HEK293 (cell line): ENCODE measurements at regions not wholly inside any gene's neighbourhood (a gene's known extent, or its start where the extent isn't known, plus 50 kb on each side); places are given as distances from the start of the nearest gene placed in this dataset.

Experiments used
- CTCF ChIA-PET: fragments of 350-600 bp; formaldehyde crosslinking; extraction: SDS; loops from one replicate; lab custom pipeline; 2021; ENCODE audit warnings: antibody characterized with exemption; lab: Yijun Ruan, JAX
- POLR2A ChIA-PET: fragments of 300-600 bp; formaldehyde crosslinking; extraction: SDS; loops from one replicate; lab custom pipeline; 2020; ENCODE audit warnings: antibody characterized with exemption, inconsistent platforms; lab: Yijun Ruan, JAX
- H3K27ac ChIP-seq: fragments of 200-500 bp; sonication (Bioruptor generic); 2 replicates; pipeline ENCODE4 v1.5.1; 2014; ENCODE audit warnings: low read depth, low read length, control low read depth, inconsistent platforms; ENCODE audit errors: extremely low read depth
- H3K36me3 ChIP-seq, 2 experiments: fragments of 200-500 bp in 1 of 2; sonication (Bioruptor generic) in 1 of 2; 1 replicate in 1 of 2; 2 replicates in 1 of 2; pipeline ENCODE4 v1.5.1; 2014 to 2017; ENCODE audit warnings: inconsistent platforms in 2 of 2, low read length in 2 of 2; ENCODE audit not compliant: control insufficient read depth in 2 of 2, insufficient read depth in 1 of 2
- H3K4me1 ChIP-seq: fragments of 200-500 bp; sonication (Bioruptor generic); 2 replicates; pipeline ENCODE4 v1.5.1; 2014; ENCODE audit warnings: mild to moderate bottlenecking, low read length, inconsistent platforms; ENCODE audit not compliant: control insufficient read depth, insufficient read depth
- H3K4me3 ChIP-seq: 2 replicates; pipeline ENCODE4 v1.5.1; 2011; ENCODE audit warnings: low read depth, mild to moderate bottlenecking, control low read depth, low read length, moderate library complexity
- H3K9me3 ChIP-seq: fragments of 200-500 bp; sonication (Bioruptor generic); 2 replicates; pipeline ENCODE4 v1.5.1; 2014; ENCODE audit warnings: low read depth, low read length, inconsistent platforms; ENCODE audit not compliant: control insufficient read depth, insufficient read depth
- BCL11B ChIP-seq: fragments of 450-650 bp; formaldehyde crosslinking; IDR thresholded peaks from 2 replicates; pipeline ENCODE4 v1.5.1; 2016; ENCODE audit warnings: low read depth, missing biosample characterization, missing genetic modification characterization
- GLIS2 ChIP-seq: fragments of 450-650 bp; formaldehyde crosslinking; IDR thresholded peaks from 2 replicates; pipeline ENCODE4 v1.5.1; 2016; ENCODE audit warnings: missing biosample characterization, missing genetic modification characterization
- IKZF3 ChIP-seq: fragments of 450-650 bp; IDR thresholded peaks from 2 replicates; pipeline ENCODE4 v1.5.0; 2018; ENCODE audit warnings: missing biosample characterization, mild to moderate bottlenecking, missing genetic modification characterization, moderate library complexity
- SP3 ChIP-seq: fragments of 450-650 bp; formaldehyde crosslinking; IDR thresholded peaks from 2 replicates; pipeline ENCODE4 v1.5.1; 2016; ENCODE audit warnings: missing biosample characterization, missing genetic modification characterization
- SP7 ChIP-seq: fragments of 450-650 bp; formaldehyde crosslinking; IDR thresholded peaks from 2 replicates; pipeline ENCODE4 v1.5.1; 2016; ENCODE audit warnings: missing biosample characterization, missing genetic modification characterization
- TCF7L2 ChIP-seq: IDR thresholded peaks from 2 replicates; pipeline ENCODE4 v1.6.1; 2011; ENCODE audit warnings: low read depth, mild to moderate bottlenecking, inconsistent platforms, low read length, moderate library complexity, borderline replicate concordance
- TSHZ1 ChIP-seq: fragments of 450-650 bp; formaldehyde crosslinking; IDR thresholded peaks from 2 replicates; pipeline ENCODE4 v1.5.1; 2016; ENCODE audit warnings: missing biosample characterization, missing genetic modification characterization, borderline replicate concordance
- ZBTB10 ChIP-seq: fragments of 450-650 bp; formaldehyde crosslinking; IDR thresholded peaks from 2 replicates; pipeline ENCODE4 v1.5.1; 2016; ENCODE audit warnings: missing biosample characterization, missing genetic modification characterization
- ZNF138 ChIP-seq: fragments of 450-650 bp; formaldehyde crosslinking; IDR thresholded peaks from 2 replicates; pipeline ENCODE4 v1.5.1; 2016; ENCODE audit warnings: missing biosample characterization, missing genetic modification characterization, borderline replicate concordance
- ZNF169 ChIP-seq: fragments of 450-650 bp; formaldehyde crosslinking; IDR thresholded peaks from 2 replicates; pipeline ENCODE4 v1.5.1; 2016; ENCODE audit warnings: missing biosample characterization, missing genetic modification characterization
- ZNF214 ChIP-seq: fragments of 450-650 bp; formaldehyde crosslinking; IDR thresholded peaks from 2 replicates; pipeline ENCODE4 v1.5.1; 2017; ENCODE audit warnings: missing biosample characterization, mild to moderate bottlenecking, missing genetic modification characterization, borderline replicate concordance
- ZNF223 ChIP-seq: fragments of 450-650 bp; formaldehyde crosslinking; IDR thresholded peaks from 2 replicates; pipeline ENCODE4 v1.5.1; 2016; ENCODE audit warnings: missing biosample characterization, missing genetic modification characterization
- ZNF544 ChIP-seq: fragments of 450-650 bp; formaldehyde crosslinking; IDR thresholded peaks from 2 replicates; pipeline ENCODE4 v1.5.0; 2017; ENCODE audit warnings: missing biosample characterization, missing genetic modification characterization
- ZNF660 ChIP-seq: fragments of 450-650 bp; IDR thresholded peaks from 2 replicates; pipeline ENCODE4 v1.5.1; 2018; ENCODE audit warnings: missing biosample characterization, mild to moderate bottlenecking, missing genetic modification characterization
- ZNF707 ChIP-seq: fragments of 450-650 bp; formaldehyde crosslinking; IDR thresholded peaks from 2 replicates; pipeline ENCODE4 v1.5.1; 2016; ENCODE audit warnings: missing biosample characterization, missing genetic modification characterization
- ZNF791 ChIP-seq: fragments of 450-650 bp; formaldehyde crosslinking; IDR thresholded peaks from 2 replicates; pipeline ENCODE4 v1.5.1; 2016; ENCODE audit warnings: missing biosample characterization, missing genetic modification characterization
- TF ChIP-seq, protein P1 (sequence below): fragments of 450-650 bp; formaldehyde crosslinking; IDR thresholded peaks from 2 replicates; pipeline ENCODE4 v1.5.1; 2016; ENCODE audit warnings: missing biosample characterization, missing genetic modification characterization
- TF ChIP-seq, protein P2 (sequence below): fragments of 450-650 bp; formaldehyde crosslinking; IDR thresholded peaks from 2 replicates; pipeline ENCODE4 v1.5.1; 2016; ENCODE audit warnings: missing biosample characterization, missing genetic modification characterization

- no peak overlapping the region for H3K27ac ChIP-seq
- H3K9me3 ChIP-seq: no peaks in the 10 kb centered on the region
- H3K36me3 ChIP-seq: no peaks in the 10 kb centered on the region
- POLR2A ChIA-PET: no interaction called here
- H3K4me3 ChIP-seq: no peak overlapping the region
- CTCF ChIA-PET: interaction anchor here (1.5 kb wide), 1 partner anchor 34 kb away, joined by 5 read pairs; no protein-coding TSS in a partner anchor
- H3K4me1 ChIP-seq: no peaks in the 10 kb centered on the region
- TF ChIP-seq ZNF169 (tag by site-specific recombination): no peak
- TF ChIP-seq SP7 (tag by site-specific recombination): no peak
- TF ChIP-seq ZBTB10: no peak
- TF ChIP-seq ZNF138: no peak
- TF ChIP-seq ZNF791 (tag by site-specific recombination): no peak
- no peak for TF ChIP-seq TSHZ1 (tag by site-specific recombination)
- TF ChIP-seq TCF7L2: no peak
- no peak for TF ChIP-seq SP3
- no peak for TF ChIP-seq ZNF660 (tag by site-specific recombination)
- TF ChIP-seq ZNF707 (tag by site-specific recombination): no peak
- TF ChIP-seq GLIS2 (tag by site-specific recombination): no peak
- TF ChIP-seq ZNF544 (tag by site-specific recombination): no peak
- no peak for TF ChIP-seq BCL11B
- TF ChIP-seq ZNF214 (tag by site-specific recombination): no peak
These were observed 139.5 kb upstream of the GRM3 start for GRCh38 chr7:86504229-86504628.

GRCh38 chr7:86499986-86500385 is 143.7 kb upstream of the GRM3 start:
- no peaks in the 10 kb centered on the region for H3K36me3 ChIP-seq
- POLR2A ChIA-PET: no interaction called here
- no peak overlapping the region for H3K4me3 ChIP-seq
- H3K27ac ChIP-seq: no peak overlapping the region
- CTCF ChIA-PET: no interaction called here
- H3K4me1 ChIP-seq: no peaks in the 10 kb centered on the region
- H3K9me3 ChIP-seq: no peaks in the 10 kb centered on the region
- no peak for TF ChIP-seq ZNF223 (tag by site-specific recombination)
- TF ChIP-seq, all 188 proteins: peak for 0

DNA sequence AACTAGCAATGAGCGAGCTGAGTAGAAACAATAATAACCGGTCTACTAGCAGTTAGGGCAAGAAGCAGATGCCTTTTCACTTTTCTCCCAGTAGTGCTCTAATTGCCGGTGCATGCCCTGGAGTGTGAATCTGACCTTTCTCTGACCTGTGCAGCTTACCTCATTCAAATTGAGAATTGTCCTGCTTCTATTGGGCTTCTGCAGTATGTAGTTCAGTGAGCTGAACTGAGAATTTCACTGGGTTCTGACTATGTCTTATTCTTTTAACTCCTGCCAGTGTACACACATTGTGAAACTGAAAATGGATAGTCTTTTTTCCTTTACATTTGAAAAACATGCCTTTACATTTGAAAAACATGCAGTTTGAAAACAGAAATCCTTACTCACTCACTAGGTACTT is 157.9 kb upstream of the GRM3 start:
- no peaks in the 10 kb centered on the region for H3K9me3 ChIP-seq
- no peaks in the 10 kb centered on the region for H3K36me3 ChIP-seq
- POLR2A ChIA-PET: no interaction called here
- no peak overlapping the region for H3K27ac ChIP-seq
- CTCF ChIA-PET: no interaction called here
- H3K4me3 ChIP-seq: no peak overlapping the region
- no peaks in the 10 kb centered on the region for H3K4me1 ChIP-seq
- TF ChIP-seq TSHZ1 (tag by site-specific recombination) (no peak), IKZF3 (tag by site-specific recombination) (no peak)
- TF ChIP-seq, protein P1, sequence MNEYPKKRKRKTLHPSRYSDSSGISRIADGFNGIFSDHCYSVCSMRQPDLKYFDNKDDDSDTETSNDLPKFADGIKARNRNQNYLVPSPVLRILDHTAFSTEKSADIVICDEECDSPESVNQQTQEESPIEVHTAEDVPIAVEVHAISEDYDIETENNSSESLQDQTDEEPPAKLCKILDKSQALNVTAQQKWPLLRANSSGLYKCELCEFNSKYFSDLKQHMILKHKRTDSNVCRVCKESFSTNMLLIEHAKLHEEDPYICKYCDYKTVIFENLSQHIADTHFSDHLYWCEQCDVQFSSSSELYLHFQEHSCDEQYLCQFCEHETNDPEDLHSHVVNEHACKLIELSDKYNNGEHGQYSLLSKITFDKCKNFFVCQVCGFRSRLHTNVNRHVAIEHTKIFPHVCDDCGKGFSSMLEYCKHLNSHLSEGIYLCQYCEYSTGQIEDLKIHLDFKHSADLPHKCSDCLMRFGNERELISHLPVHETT (tag by site-specific recombination): no peak
- TF ChIP-seq, protein P2, sequence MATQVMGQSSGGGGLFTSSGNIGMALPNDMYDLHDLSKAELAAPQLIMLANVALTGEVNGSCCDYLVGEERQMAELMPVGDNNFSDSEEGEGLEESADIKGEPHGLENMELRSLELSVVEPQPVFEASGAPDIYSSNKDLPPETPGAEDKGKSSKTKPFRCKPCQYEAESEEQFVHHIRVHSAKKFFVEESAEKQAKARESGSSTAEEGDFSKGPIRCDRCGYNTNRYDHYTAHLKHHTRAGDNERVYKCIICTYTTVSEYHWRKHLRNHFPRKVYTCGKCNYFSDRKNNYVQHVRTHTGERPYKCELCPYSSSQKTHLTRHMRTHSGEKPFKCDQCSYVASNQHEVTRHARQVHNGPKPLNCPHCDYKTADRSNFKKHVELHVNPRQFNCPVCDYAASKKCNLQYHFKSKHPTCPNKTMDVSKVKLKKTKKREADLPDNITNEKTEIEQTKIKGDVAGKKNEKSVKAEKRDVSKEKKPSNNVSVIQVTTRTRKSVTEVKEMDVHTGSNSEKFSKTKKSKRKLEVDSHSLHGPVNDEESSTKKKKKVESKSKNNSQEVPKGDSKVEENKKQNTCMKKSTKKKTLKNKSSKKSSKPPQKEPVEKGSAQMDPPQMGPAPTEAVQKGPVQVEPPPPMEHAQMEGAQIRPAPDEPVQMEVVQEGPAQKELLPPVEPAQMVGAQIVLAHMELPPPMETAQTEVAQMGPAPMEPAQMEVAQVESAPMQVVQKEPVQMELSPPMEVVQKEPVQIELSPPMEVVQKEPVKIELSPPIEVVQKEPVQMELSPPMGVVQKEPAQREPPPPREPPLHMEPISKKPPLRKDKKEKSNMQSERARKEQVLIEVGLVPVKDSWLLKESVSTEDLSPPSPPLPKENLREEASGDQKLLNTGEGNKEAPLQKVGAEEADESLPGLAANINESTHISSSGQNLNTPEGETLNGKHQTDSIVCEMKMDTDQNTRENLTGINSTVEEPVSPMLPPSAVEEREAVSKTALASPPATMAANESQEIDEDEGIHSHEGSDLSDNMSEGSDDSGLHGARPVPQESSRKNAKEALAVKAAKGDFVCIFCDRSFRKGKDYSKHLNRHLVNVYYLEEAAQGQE (tag by site-specific recombination): no peak
